ENCODE measurements at regions not wholly inside any gene's neighbourhood (a gene's known extent, or its start where the extent isn't known, plus 50 kb on each side); places are given as distances from the start of the nearest gene placed in this dataset.

DNA sequence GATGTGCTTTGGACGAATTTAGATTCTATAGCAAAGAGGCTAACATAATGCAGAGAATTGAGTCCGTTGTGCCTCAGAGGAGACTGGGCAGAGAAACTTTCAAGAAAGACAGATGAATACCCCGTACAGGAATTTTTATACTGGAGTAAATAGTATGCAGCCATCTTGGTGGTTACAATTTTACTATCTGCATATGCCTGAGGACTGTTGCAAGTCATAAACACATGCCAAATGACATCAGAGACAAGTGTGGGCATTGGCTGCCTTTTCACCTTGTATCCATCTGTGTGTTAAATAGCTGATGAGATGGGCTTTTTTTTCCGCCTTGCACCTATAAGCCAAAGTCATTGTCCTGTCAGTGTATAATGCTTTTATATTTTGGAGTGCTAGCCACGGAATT, 267.5 kb upstream of the SP4 start:
- intact Hi-C loops (cut with DNase I; ENCODE audit: low total_unique reads): no loop called here
- DNase-seq (ENCODE audit: low spot score in 2 of 2): no peak
- no peak for TF ChIP-seq POLR2A (IDR thresholded peaks at IDR 0.05)
- TF ChIP-seq, protein P1, sequence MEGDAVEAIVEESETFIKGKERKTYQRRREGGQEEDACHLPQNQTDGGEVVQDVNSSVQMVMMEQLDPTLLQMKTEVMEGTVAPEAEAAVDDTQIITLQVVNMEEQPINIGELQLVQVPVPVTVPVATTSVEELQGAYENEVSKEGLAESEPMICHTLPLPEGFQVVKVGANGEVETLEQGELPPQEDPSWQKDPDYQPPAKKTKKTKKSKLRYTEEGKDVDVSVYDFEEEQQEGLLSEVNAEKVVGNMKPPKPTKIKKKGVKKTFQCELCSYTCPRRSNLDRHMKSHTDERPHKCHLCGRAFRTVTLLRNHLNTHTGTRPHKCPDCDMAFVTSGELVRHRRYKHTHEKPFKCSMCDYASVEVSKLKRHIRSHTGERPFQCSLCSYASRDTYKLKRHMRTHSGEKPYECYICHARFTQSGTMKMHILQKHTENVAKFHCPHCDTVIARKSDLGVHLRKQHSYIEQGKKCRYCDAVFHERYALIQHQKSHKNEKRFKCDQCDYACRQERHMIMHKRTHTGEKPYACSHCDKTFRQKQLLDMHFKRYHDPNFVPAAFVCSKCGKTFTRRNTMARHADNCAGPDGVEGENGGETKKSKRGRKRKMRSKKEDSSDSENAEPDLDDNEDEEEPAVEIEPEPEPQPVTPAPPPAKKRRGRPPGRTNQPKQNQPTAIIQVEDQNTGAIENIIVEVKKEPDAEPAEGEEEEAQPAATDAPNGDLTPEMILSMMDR (IDR thresholded peaks at IDR 0.05): no peak
- 64 to 72% methylated on average over 5 of the region's 5 CpGs for WGBS, 2 donors
- no peak overlapping the region for H3K4me3 ChIP-seq (ENCODE audit: low read depth, poor library complexity, severe bottlenecking)

DNA sequence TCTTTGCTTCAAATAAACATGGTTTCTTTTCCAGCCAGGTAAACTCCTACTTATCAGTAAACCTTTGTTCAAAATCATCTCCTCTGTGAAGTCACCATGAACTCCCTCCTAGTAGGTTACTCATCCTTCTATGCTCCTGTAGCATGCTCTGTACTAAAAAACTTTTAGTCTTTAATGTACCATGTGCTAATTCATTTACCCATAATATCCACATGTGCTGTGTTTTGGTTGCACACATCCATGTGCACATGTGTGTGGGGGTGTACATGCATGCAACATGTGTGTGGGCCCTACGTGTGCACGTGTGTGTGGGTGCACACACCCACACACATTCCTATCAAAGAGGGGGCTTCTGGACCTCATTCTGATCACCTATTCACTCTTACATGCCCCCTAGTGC, 259.9 kb upstream of the SP4 start:
- H3K4me3 ChIP-seq (ENCODE audit: low read depth, poor library complexity, severe bottlenecking): no peak overlapping the region
- DNase-seq (ENCODE audit: low spot score in 2 of 2): no peak
- 81 to 97% methylated on average over 2 of the region's 2 CpGs for WGBS, 2 donors
- intact Hi-C loops (cut with DNase I; ENCODE audit: low total_unique reads): no loop called here
- TF ChIP-seq, protein P1 (IDR thresholded peaks at IDR 0.05): no peak
- TF ChIP-seq POLR2A (IDR thresholded peaks at IDR 0.05): no peak

DNA sequence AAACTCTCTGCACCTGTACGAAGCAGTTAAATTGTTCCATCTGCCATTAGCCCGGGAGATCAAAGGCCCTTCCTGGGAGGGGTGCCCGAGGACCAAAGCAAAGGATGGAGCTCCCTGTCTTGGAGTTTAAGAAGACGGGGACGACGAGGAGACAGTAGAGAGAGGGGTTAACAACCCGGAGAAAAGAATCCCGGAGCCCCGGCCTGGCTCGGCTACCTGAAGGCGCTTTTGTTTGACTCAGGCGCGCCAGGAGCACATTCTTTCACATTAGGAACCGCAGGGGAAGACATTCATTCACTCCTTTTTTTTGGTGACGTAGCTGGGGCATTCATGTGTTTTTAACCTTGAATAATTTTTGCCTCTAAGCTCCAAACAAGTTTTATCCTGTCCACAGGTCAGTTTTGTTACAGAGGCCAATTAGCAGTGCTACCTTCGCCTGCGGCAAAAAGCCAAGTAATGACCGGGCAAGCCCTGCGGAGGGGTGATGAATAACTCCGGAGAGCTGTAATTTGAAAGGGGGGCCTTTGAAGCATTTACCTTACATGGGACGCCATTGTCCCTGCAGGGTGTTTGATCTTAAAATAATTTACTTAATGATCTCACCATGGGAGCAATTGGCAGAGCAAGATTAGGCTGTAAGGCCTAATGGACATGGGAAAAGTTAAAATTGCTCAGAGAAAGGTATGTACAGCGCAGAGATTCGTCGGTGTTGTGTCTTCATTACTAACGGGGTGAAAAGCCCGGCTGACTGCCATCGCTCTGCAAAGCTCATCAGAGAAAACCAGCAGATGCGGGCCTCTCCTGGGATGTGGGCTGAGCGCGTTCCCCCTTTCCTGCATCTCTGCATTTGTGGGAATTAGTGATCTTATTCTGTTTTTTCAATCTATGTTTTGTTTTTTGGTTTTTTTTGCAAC, 258.0 kb upstream of the SP4 start:
- TF ChIP-seq, protein P1 (IDR thresholded peaks at IDR 0.05): no peak
- no peak for TF ChIP-seq POLR2A (IDR thresholded peaks at IDR 0.05)
- no peak for DNase-seq (ENCODE audit: low spot score in 2 of 2)
- WGBS, 2 donors: 29 to 34% methylated on average over 30 of the region's 30 CpGs
- intact Hi-C loops (cut with DNase I; ENCODE audit: low total_unique reads): no loop called here
- no peak overlapping the region for H3K4me3 ChIP-seq (ENCODE audit: low read depth, poor library complexity, severe bottlenecking)

DNA sequence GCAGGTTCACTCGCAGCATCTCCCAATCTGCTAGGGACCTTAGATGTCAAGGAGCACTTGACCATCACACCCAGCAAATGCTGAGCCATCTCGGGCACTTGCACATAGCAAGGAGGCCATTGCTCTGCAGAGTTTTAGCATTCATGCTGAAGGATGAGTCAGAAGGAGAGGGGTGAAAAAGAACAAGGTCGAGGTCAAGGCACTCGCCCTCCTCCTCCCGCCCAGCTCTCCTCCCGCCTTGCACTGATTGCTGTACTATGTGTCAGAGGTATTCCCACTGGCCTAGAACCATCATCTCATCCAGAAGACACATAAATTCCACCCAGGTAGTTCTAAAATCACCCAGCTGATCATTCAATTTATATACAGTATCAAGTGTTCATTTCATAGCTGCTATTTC, 255.1 kb upstream of the SP4 start:
- 66 to 76% methylated on average over 6 of the region's 6 CpGs for WGBS, 2 donors
- TF ChIP-seq, protein P1 (IDR thresholded peaks at IDR 0.05): no peak
- TF ChIP-seq POLR2A (IDR thresholded peaks at IDR 0.05): no peak
- DNase-seq (ENCODE audit: low spot score in 2 of 2): no peak
- no peak overlapping the region for H3K4me3 ChIP-seq (ENCODE audit: low read depth, poor library complexity, severe bottlenecking)
- intact Hi-C loops (cut with DNase I; ENCODE audit: low total_unique reads): no loop called here

DNA sequence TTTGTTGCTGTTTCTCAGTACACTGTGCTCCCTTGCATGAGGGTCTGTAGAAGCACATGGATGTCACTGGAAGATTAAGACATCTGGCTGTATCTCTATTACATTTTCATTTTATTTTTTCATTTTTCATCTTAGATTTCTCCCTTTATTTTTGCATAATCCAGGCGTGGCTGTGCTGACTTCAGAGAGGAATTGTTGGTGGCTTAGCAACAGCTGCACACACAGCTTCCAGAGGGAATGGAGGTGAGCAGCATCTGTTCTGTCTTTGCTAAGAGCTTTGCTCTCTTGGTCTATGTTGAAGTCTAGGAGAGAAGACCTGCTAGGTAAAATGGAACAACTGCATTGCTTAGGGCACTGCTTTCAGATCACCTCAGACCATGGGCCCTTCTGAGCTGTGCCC, 254.4 kb upstream of the SP4 start:
- no peak overlapping the region for H3K4me3 ChIP-seq (ENCODE audit: low read depth, poor library complexity, severe bottlenecking)
- intact Hi-C loops (cut with DNase I; ENCODE audit: low total_unique reads): no loop called here
- 53 to 55% methylated on average over 1 of the region's 1 CpG for WGBS, 2 donors
- no peak for TF ChIP-seq POLR2A (IDR thresholded peaks at IDR 0.05)
- TF ChIP-seq, protein P1 (IDR thresholded peaks at IDR 0.05): no peak
- no peak for DNase-seq (ENCODE audit: low spot score in 2 of 2)

Data from lower leg skin (tissue), 4 donors.